Common myeloid progenitor, CD34-positive (primary cell): ENCODE measurements at regions not wholly inside any gene's neighbourhood (a gene's known extent, or its start where the extent isn't known, plus 50 kb on each side); places are given as distances from the start of the nearest gene placed in this dataset.
A peak's percentile ranks its signal among the peaks of the same experiment; 100 is the strongest.

ENCODE experiments used
- CTCF ChIA-PET: fragments of 350-600 bp; sonication (Branson Sonifier 250); formaldehyde crosslinking; loops from one replicate; lab custom pipeline; 2021; ENCODE audit warnings: antibody characterized with exemption; lab: Charles Lee
- POLR2A ChIA-PET: fragments of 350-600 bp; sonication (Branson Sonifier 250); formaldehyde crosslinking; loops from one replicate; lab custom pipeline; 2021; ENCODE audit warnings: antibody characterized with exemption; lab: Charles Lee
- DNase-seq, 3 donors: peaks; one replicate each; pipeline versions ENCODE4 v3.0.0 to v3.0.0-alpha.2; 2013
- H3K27ac ChIP-seq, 2 experiments: 1 replicate in 1 of 2; 2 replicates in 1 of 2; pipeline ENCODE4 v1.7.0; 2013; ENCODE audit warnings: inconsistent platforms in 2 of 2, low read length in 2 of 2, mild to moderate bottlenecking in 2 of 2, low read depth in 1 of 2, moderate library complexity in 1 of 2; ENCODE audit not compliant: severe bottlenecking in 2 of 2, insufficient read depth in 1 of 2, poor library complexity in 1 of 2
- H3K27me3 ChIP-seq, 5 experiments: replicated peaks in 2 of 5; 1 replicate in 3 of 5; 2 replicates in 2 of 5; pipeline versions ENCODE4 v1.6.1 to v1.7.0; 2013; ENCODE audit warnings: low read length in 4 of 5, mild to moderate bottlenecking in 2 of 5, moderate library complexity in 2 of 5, inconsistent platforms in 1 of 5; ENCODE audit not compliant: insufficient read depth in 5 of 5, control insufficient read depth in 4 of 5
- H3K36me3 ChIP-seq, 4 experiments: 1 replicate in 2 of 4; 2 replicates in 2 of 4; pipeline versions ENCODE4 v1.6.1 to v1.7.0; 2013; ENCODE audit warnings: low read length in 3 of 4, control low read depth in 1 of 4, mild to moderate bottlenecking in 1 of 4; ENCODE audit not compliant: control insufficient read depth in 4 of 4, insufficient read depth in 4 of 4
- H3K4me1 ChIP-seq, 4 experiments: 1 replicate in 3 of 4; 2 replicates in 1 of 4; pipeline versions ENCODE4 v1.6.1 to v1.7.1; 2013; ENCODE audit warnings: low read length in 3 of 4, mild to moderate bottlenecking in 3 of 4, control low read depth in 1 of 4, inconsistent platforms in 1 of 4, moderate library complexity in 1 of 4; ENCODE audit not compliant: control insufficient read depth in 4 of 4, insufficient read depth in 4 of 4; ENCODE audit errors: control extremely low read depth in 1 of 4
- H3K4me3 ChIP-seq, 7 experiments: 1 replicate in 4 of 7; 2 replicates in 3 of 7; pipeline versions ENCODE4 v1.5.1 to v1.7.0; 2013; ENCODE audit warnings: mild to moderate bottlenecking in 7 of 7, low read length in 6 of 7, moderate library complexity in 6 of 7, inconsistent platforms in 2 of 7, low read depth in 2 of 7, control low read depth in 1 of 7; ENCODE audit not compliant: insufficient read depth in 4 of 7, control insufficient read depth in 1 of 7; ENCODE audit errors: extremely low read depth in 1 of 7
- H3K9me3 ChIP-seq, 5 experiments: 1 replicate in 4 of 5; 2 replicates in 1 of 5; pipeline versions ENCODE4 v1.6.1 to v1.7.1; 2013; ENCODE audit warnings: low read length in 4 of 5, mild to moderate bottlenecking in 2 of 5, inconsistent platforms in 1 of 5, low read depth in 1 of 5, moderate library complexity in 1 of 5; ENCODE audit not compliant: control insufficient read depth in 4 of 5, insufficient read depth in 2 of 5; ENCODE audit errors: control extremely low read depth in 1 of 5
- WGBS: methylation state at CpG from one replicate; pipeline ENCODE4 v1.1.5; 2013; ENCODE audit not compliant: insufficient coverage; 5-methylcytosine and 5-hydroxymethylcytosine counted together

DNA sequence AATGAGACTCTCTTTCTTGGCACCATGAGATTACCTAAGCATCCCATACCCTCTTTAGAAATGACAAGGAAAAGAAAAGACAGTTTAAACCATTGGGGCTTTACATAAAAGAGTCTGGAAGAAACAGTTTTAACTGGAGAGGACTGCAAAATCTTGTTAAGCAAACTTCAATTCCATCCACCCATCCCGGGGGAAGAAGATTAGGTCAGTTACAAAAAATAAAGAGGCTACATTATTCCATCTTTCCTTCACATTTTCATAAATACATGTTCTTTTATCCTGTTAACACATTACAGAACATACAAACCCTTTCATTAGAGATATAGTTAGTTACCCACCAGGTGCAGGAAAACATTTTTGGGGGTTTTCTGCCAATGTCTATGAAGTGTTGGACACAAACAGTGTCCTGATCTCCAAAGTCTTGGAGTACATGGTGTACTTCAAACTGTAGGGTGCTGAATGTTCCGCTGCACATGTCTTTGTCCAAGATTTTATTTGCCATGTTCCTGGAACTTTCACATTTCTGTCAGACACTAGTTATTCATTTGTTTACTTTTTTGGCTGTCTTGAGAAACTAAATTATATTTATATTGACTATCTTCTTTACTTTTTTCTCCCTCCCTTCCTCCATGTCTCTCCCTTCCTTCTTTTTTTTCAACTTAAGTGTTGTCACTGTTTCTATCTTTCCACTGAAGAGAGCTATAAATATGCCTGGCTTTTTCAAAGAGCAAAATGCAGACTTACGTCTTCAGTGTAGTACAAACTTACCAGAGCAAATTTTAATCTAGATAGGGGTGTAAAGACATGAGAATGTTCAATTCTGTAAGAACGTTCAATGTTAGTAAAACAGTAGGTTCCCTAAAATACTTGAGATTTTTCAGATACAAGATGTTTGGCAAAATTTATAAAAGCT lies 410.9 kb upstream of the PRR16 start:
- CTCF ChIA-PET = interaction anchor here (1.0 kb wide), 1 partner anchor 17 kb away, joined by 3 read pairs; no protein-coding TSS in a partner anchor
- POLR2A ChIA-PET = interaction anchor here (0.6 kb wide), 1 partner anchor 32 kb away, joined by 3 read pairs; no protein-coding TSS in a partner anchor
- Histone ChIP-seq H3K36me3 (no peaks in the 10 kb centered on the region), H3K9me3 (no peaks in the 10 kb centered on the region), H3K27me3 (no peaks in the 10 kb centered on the region), H3K4me1 (no peaks in the 10 kb centered on the region), H3K4me3 (no peak overlapping the region), H3K27ac (no peak overlapping the region)
- WGBS = 67% methylated on average over 1 of the region's 4 CpGs
- no peak for DNase-seq

DNA sequence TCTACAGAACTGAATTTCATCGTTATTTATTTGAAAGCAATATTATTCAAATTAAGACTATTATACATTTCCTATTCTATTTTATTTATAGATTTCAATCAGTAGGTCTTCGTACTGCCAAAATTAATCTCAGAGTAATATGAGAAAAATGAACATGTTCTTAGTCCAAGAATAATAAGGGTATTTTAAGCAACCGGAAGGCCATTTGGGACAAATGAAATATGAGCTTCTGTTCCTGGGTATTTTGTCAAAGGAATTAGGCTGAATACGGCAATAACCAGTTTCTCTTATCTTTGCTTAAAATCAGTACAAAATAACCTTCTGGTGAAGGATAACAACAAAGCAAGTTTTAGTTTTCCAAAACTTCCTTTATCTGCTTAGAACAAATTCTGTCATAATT lies 410.3 kb upstream of the PRR16 start:
- 100% methylated on average over 1 of the region's 4 CpGs for WGBS
- DNase-seq = no peak
- no peaks in the 10 kb centered on the region for H3K9me3 ChIP-seq
- POLR2A ChIA-PET = interaction anchor here (0.6 kb wide), 1 partner anchor 31 kb away, joined by 3 read pairs; no protein-coding TSS in a partner anchor
- no peaks in the 10 kb centered on the region for H3K36me3 ChIP-seq
- no peaks in the 10 kb centered on the region for H3K27me3 ChIP-seq
- CTCF ChIA-PET = interaction anchor here (1.0 kb wide), 1 partner anchor 18 kb away, joined by 3 read pairs; no protein-coding TSS in a partner anchor
- H3K4me1 ChIP-seq = no peaks in the 10 kb centered on the region
- no peak overlapping the region for H3K27ac ChIP-seq
- no peak overlapping the region for H3K4me3 ChIP-seq

DNA sequence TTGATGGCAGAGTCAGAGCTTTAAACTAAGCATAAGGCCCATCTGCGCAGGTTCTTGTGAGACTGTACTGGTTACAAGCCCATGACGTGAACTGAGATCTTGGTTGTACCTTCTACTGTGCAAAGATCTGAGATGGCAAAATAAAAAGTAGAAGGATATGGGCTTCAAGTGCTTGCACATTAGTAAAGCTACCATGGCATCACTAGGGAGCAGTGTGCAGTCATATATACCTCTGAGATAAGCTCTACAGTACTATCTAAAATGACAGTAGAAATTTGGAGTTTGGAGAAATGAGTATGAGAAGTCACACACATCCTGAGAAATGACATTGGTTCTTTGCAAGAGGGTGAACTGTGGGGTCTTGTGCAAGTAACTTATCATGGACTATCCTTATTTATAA lies 408.2 kb upstream of the PRR16 start:
- Histone ChIP-seq H3K4me3 (no peak overlapping the region), H3K4me1 (no peaks in the 10 kb centered on the region), H3K36me3 (no peaks in the 10 kb centered on the region), H3K27ac (no peak overlapping the region), H3K9me3 (no peaks in the 10 kb centered on the region), H3K27me3 (no peaks in the 10 kb centered on the region)
- peak; percentile 62 to 74 (median 74) for DNase-seq
- CTCF ChIA-PET = interaction anchor here (0.9 to 2.4 kb wide), 6 partner anchors 10 to 1894 kb away, joined by 3 to 10 read pairs (median 4); no protein-coding TSS in a partner anchor
- WGBS = 67% methylated on average over 2 of the region's 2 CpGs
- POLR2A ChIA-PET = no interaction called here

DNA sequence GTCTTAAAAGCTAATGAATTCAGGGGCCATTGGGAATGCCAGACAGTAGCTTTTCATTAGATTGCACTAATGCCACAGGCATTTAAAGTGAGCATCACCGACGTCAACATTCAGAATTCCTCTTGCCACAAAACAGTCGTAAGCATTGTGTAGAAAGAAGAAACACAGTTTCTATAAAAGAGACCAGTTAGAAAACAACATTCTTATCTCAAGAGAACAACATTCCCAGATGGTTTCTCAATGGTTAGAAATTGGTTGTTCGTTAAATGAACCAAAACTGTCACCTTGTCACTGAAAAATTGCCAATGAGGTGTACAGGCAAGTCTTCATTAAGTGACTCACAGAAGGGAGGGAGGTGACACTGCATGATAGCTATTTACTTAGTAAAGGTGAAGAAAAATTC lies 401.6 kb upstream of the PRR16 start:
- no peaks in the 10 kb centered on the region for H3K4me1 ChIP-seq
- WGBS = 80% methylated on average over 1 of the region's 4 CpGs
- CTCF ChIA-PET = no interaction called here

DNA sequence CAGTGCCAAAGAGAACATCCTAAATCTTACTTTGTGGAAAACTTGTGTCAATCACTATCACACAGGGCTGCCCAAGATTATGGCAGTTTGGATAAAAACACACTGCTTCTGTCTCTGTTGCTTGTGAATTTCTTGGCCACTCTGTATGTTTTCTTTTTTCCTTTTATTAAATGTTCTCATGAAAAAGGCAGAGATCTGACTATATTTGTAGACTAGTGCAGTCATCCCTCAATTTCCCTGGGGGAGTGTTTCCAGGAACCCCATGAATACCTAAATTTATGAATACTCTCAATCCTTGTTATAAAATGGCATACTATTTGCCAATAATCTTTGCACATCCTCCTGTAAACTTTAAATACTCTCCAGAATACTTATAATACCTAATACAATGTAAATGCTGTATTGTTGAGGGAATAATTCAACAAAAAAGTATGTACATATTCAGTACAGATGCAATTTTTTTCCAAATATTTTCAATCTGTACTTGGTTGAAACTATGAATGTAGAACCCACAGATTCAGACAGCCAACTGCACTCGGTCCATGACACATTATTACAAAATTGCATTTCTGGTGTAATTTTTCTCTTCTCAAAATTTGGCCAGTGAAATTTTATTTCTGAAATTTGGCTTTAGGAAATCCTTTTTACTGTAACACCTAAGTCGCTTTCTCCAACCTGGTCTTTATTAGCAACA lies 391.9 kb upstream of the PRR16 start:
- WGBS = 89% methylated on average over 1 of the region's 2 CpGs

More for the DNA sequence above, 401.6 kb upstream of the PRR16 start:
- Histone ChIP-seq H3K27me3 (no peaks in the 10 kb centered on the region), H3K9me3 (no peaks in the 10 kb centered on the region), H3K27ac (no peak overlapping the region), H3K4me3 (no peak overlapping the region), H3K36me3 (no peaks in the 10 kb centered on the region)
- no peak for DNase-seq
- POLR2A ChIA-PET = no interaction called here

DNA sequence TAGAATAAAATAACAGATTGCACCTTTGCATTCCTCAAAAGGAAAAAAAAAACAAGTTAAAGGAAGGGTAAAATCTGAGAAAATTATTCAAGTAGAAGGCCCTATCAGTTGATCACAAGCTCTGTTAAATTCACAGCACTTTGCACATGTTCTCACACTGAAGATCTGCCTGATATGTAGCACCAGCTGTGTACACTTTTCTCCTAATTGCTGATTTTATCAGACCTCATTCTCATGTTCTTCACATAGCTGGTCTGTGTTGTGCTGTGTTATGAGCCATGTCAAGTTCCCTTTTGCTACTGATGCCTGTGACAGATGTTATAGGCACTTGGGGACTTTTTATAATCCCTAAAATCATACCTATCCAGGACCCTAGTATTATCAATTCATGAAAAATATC lies 390.4 kb upstream of the PRR16 start:
- POLR2A ChIA-PET = no interaction called here
- H3K9me3 ChIP-seq = no peaks in the 10 kb centered on the region
- H3K27ac ChIP-seq = no peak overlapping the region
- no peak overlapping the region for H3K4me3 ChIP-seq
- H3K27me3 ChIP-seq = no peaks in the 10 kb centered on the region
- CTCF ChIA-PET = no interaction called here
- H3K36me3 ChIP-seq = no peaks in the 10 kb centered on the region
- no peaks in the 10 kb centered on the region for H3K4me1 ChIP-seq
- no peak for DNase-seq

More for the DNA sequence above, 391.9 kb upstream of the PRR16 start:
- no peaks in the 10 kb centered on the region for H3K9me3 ChIP-seq
- H3K27ac ChIP-seq = no peak overlapping the region
- ChIA-PET CTCF (no interaction called here), POLR2A (no interaction called here)
- H3K4me1 ChIP-seq = no peaks in the 10 kb centered on the region
- H3K27me3 ChIP-seq = no peaks in the 10 kb centered on the region
- no peaks in the 10 kb centered on the region for H3K36me3 ChIP-seq
- H3K4me3 ChIP-seq = no peak overlapping the region
- DNase-seq = no peak

DNA sequence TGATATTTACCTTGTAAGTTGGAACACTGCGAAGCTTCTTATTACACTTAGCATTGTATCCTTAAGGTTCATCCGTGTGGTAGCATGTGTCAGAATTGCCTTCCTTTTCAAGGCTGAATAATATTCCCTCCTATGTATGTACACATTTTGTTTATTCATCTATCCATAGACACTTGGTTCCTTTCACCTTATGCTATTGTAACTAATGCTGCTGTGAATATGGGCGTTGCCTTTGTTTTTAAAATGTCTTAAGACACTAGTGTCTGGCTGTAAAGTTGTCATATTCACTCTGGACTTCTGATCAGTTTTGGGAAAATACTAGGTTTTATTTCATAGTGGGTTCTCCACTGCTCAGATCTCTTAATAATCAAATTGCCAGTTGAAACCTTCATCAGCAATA lies 383.3 kb upstream of the PRR16 start:
- 83% methylated on average over 2 of the region's 3 CpGs for WGBS
- Histone ChIP-seq H3K27me3 (no peaks in the 10 kb centered on the region), H3K4me1 (no peaks in the 10 kb centered on the region), H3K9me3 (no peaks in the 10 kb centered on the region), H3K36me3 (no peaks in the 10 kb centered on the region), H3K4me3 (no peak overlapping the region), H3K27ac (no peak overlapping the region)
- POLR2A ChIA-PET = no interaction called here
- no peak for DNase-seq
- CTCF ChIA-PET = interaction anchor here (0.5 kb wide), 1 partner anchor 19 kb away, joined by 3 read pairs; no protein-coding TSS in a partner anchor
